SHP77 (cell line): ENCODE measurements at regions not wholly inside any gene's neighbourhood (a gene's known extent, or its start where the extent isn't known, plus 50 kb on each side); places are given as distances from the start of the nearest gene placed in this dataset.

ENCODE experiments used
- DNase-seq, 2 experiments: peaks; one replicate each; lab custom pipeline; 2025; lab: John Stamatoyannopoulos, UW

GRCh38 chr20:19077370-19078220, 134.8 kb upstream of the SLC24A3 start:
- DNase-seq = no peak

GRCh38 chr20:19078448-19079373, 133.7 kb upstream of the SLC24A3 start:
- DNase-seq = no peak

DNA sequence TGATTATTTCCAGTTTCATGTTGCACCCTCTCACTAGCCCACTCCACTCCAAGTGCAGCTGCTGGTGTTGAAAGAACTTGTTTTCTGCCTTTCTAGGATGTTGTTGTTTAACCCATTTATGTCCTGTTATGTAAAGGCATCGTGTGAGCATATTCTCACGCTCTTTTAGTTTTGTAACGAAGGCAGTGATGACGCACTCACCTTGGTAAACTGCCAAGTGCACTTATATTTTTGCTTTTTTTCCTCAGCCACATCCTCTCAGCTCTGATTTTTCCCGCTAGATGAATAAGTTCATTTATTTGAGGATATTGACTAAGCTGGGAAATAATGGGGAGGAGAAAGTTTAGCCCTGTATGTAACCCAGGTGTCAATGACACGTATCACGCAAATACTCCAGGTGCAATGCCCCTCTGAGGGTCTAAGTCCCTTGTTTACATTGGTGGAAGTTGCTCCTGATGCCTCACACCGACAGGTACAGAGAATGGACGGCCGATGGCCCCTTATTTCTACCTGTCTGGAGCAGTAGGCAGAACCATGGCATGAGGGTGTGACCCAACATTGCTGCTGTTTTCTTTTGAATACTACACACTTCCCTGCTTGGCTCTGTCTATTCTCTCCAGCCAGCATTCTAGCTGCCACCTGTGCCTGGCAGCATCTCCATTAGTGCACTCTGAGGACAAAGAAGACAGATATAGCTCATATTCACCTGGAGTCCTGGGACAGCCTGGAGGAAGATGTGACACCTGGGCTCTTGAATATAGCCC, 132.7 kb upstream of the SLC24A3 start:
- no peak for DNase-seq

GRCh38 chr20:19081937-19082336, 130.5 kb upstream of the SLC24A3 start:
- DNase-seq = no peak

GRCh38 chr20:19083136-19083621, 129.3 kb upstream of the SLC24A3 start:
- no peak for DNase-seq

- no peak for DNase-seq
These were observed 122.1 kb upstream of the SLC24A3 start for GRCh38 chr20:19090332-19090731.

DNA sequence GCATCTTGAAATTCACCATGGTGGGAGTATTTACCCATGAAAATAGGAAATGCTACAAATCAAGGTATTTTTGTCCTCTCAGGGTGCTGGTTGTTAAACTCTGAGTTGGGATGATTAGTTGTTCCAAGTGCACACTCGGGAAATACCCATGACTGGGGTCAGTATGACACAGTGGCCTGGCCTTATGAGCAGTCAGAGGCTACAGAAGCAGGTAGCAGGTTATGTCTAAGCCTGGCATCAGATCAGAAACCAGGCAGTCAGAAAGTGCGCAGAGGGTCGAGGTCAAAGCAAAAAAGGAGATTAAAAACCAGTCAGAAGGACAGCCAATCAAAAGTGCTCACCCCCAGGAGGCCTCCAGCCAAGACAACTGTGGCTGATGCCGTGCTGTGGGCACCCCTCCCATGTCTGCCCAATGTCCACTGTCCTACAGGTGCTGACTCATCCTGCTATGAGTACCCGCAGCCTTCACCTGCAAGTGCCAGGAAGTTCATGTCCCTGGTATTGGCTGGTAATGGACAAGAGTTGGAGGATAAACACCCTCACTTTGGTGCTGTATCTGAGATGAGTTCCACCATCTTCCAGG, 117.4 kb upstream of the SLC24A3 start:
- no peak for DNase-seq

DNA sequence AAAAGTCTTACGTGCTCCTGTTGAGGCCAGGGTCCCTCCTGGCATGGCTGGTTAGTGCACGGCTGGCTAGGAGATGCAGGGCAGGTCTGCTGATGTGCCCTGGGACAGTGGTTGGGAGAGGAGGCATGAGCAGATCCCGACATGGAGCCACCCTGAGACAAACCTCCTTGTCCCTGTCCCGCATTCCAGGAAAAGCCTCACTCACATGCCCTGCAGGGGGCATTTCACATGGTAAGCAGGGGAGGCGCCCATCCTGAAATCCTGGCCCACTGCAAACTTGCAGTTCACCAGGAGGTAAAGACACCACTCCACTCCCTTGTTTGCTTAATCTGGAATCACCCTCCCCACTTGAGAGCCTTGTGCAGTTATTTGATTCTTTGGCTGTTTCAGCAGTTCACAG, 116.7 kb upstream of the SLC24A3 start:
- no peak for DNase-seq

GRCh38 chr20:19096843-19097242, 115.6 kb upstream of the SLC24A3 start:
- DNase-seq = no peak

GRCh38 chr20:19098117-19098516, 114.3 kb upstream of the SLC24A3 start:
- no peak for DNase-seq

DNA sequence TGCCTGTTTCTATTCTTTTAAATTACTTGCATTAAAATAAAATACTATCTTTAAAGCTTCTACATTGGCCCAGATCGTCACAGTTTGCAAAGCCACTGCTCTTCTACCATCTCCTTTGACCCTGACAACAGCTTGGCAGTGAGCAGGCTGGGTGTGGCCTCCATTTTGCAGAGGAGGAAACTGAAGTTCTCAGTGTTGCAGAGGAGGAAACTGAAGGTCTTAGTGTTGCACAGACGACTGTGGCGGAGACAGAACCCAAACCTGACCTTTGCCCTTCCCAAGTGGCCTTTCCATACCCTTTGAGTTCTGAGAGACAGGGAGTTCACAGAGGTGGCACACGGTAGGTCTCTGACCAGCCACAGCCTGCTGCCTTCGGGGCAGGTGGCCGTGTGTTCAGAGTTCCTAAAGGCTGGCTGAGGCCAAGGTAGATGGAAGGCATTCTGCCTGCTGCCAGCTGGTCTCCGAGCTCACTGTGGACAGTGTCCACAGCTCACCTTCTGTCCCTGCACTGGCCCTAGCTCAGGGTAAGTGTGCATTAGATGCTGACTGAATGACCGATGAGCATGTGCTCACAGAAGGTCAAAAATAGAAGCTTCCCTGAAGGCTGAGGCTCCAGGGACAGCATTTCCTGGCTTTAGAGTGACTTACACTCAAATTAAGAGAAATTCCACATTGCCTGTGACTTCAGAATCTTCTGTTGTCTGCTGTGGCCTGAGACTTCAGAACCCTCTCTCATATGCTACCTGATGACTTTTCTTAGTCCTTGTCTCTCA, 113.5 kb upstream of the SLC24A3 start:
- DNase-seq = no peak

DNA sequence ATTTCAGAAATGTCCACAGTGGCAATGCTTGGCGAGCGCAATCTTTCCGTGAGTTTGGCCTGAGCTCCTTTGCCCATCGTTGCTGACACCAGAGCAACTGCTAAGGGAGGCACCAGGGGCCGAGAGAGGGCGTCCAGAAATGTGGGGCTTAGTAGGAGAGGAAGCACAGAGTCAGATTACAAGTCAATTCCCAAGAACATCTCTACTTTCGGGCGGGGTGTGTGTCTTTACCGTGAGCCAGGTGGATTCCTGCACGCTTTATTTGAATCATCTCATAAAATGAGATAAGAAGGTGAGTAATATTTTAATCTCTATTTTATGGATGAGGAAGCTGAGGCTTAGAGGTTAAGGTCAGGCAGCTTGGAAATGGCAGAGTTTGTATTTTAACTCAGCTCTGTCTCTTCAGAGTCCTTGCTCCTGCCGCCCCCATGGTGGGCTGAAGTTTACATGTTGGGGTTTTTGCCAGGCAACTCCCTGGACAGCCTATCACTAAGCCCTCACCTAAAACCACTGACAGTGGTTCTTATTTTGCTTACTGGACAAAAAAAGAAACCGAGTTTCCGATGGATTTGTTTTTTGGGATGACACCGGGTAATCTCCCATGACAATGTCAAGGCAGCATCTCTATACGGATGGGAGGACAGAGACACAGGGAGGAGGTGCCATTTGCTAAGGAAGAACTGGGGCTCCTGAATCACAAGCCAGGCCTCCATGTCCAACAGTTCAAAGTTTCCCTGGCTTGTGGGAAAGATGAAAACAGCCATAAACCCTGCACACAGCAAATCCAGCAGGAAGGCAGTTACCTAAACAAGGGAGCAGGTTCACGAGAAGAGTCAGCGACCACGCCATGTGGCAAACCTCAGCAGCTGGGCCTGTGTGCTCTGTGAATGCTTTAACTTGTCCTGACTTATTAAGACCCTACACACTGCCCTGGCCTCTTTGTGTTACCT, 112.6 kb upstream of the SLC24A3 start:
- no peak for DNase-seq

- no peak for DNase-seq
These were observed 111.5 kb upstream of the SLC24A3 start for GRCh38 chr20:19100975-19101374.

DNA sequence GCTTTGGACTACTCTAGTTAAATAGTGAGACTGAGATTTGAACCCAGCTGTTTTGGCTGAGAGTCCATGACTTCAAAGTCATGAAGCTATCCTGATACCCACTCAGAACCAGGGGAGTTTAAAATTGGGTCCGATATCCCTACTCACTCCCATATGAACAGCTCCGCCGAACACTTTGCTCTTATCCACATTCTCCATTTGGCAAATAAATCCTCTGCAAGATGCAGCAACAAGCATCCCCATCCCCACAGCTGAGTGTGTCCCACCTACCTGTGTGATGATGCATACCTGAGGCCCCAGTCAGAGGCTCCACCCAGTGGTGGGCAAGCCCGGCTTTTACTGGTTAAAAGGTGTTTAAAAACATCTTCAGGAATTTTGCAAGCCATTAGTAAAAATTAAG, 108.3 kb upstream of the SLC24A3 start:
- DNase-seq = no peak

GRCh38 chr20:19108155-19108554, 104.3 kb upstream of the SLC24A3 start:
- no peak for DNase-seq

- no peak for DNase-seq
These were observed 102.2 kb upstream of the SLC24A3 start for GRCh38 chr20:19110285-19110684.

DNA sequence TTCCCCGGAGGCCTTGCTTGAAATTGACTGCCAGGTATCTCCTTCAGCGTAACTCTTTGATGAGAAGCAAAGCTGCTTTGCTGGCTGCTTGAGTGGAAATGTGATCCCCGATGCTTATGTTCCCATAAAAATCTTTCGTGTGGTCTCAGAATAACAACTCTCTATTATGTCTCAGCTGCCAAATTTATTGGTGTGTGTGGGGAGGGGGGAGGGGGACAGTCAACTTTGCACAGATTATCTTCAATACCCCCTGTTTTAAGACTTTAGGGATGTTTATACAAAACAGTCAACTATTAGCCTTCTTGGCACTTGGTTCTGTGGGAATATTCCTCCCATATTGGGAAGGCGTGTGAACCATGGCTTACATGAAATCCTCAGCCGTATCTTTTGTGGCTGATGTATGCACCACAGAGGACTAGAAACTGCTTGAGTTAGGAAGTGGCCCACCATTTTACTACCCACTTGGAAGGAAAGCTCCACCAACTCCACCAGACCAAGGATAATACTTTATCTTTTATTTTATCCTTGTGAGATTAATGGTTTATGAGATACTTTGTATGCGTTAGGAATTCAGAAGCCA, 101.5 kb upstream of the SLC24A3 start:
- DNase-seq = no peak

DNA sequence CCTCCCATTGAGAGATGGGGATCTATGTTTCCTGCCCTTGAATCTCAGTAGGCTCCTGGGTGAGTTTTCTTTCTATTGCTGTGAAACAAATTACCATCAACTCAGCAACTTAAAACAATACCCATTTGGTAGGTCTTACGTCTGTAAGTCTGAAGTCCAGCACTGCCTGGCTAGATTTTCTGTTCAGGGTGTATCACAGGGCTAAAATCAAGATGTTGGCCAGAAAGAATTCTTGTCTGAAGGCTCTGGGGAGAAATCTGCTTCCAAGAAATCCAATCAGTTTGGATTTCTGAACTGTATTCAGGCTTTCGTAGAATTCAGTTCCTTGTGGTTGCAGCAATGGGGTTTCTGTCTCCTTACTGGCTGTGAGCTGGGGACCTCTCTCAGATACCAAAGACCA, 99.6 kb upstream of the SLC24A3 start:
- no peak for DNase-seq

- no peak for DNase-seq
These were observed 99.0 kb upstream of the SLC24A3 start for GRCh38 chr20:19113343-19113930.
